CD4-positive, alpha-beta T cell treated with Interferon alpha-2 for 1 hour (primary cell): ENCODE measurements at regions not wholly inside any gene's neighbourhood (a gene's known extent, or its start where the extent isn't known, plus 50 kb on each side); places are given as distances from the start of the nearest gene placed in this dataset.
A peak's percentile ranks its signal among the peaks of the same experiment; 100 is the strongest.
"Not testable (repeated sequence)": the region's sequence is repeated elsewhere in the genome, so short reads cannot be mapped to it uniquely, and the experiment has no call there.

Experiments used
- DNase-seq, 2 donors: peaks; one replicate each; pipeline ENCODE4 v3.0.0-alpha.2; 2020 to 2022

DNA sequence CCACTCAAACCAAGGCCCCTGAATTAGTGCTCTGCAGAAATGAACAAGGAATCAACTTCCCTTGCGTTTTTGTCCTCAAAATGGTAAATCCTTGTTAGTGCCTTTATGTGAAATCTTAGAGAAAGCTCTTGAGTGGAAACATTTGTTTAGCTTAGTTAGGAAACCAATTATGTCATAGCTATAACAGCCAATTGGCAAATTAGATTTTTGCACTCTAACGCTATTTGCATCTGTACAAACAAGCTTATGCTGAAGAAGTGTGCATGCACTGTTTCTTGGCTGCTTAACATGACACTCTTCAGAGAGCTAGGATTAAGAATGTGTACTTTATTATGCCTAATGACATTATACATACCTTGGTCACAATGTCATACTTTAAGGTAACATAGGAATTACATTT, 622.6 kb upstream of the SLC35B3 start:
- no peak for DNase-seq

DNA sequence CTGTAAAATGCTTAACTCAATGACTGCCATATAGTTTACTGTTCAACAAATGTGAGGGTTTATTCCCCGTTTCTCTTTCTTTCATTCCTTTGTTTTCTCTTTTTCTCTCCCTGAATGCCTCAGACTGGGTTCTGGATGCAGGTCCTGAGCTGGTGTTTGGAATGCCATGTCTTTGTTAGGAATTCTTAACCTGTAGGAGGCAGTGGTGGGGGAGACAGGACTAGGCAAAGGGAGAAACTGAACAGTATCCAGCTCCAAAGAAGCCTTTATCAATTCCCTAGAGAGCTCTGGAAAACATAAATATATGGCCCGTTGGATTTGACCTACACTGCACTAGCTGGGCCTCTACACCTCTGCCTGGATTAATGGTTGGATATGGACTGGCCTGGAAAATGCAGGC, 621.2 kb upstream of the SLC35B3 start:
- DNase-seq = no peak

DNA sequence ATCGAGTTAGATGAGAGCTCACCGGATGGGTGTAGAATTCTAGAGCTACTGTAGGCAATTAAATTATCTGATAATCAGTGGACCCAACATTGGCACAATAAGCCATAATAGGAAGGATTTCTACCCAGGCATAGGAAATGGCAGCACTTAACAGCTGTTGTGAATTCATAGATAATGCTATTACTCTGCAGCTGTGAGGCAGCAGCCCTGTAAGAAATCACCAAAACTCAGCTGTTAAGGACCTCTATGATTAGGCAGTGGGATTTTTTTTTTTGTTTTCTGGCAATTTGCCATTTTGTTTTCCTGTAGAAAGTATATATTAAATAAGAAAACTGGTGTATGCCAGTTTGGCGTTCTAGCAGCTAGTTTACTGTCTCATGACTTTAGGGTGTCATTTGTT, 609.1 kb upstream of the SLC35B3 start:
- no peak for DNase-seq

- no peak for DNase-seq
Observed at GRCh38 chr6:9040718-9041117, 605.4 kb upstream of the SLC35B3 start.

DNA sequence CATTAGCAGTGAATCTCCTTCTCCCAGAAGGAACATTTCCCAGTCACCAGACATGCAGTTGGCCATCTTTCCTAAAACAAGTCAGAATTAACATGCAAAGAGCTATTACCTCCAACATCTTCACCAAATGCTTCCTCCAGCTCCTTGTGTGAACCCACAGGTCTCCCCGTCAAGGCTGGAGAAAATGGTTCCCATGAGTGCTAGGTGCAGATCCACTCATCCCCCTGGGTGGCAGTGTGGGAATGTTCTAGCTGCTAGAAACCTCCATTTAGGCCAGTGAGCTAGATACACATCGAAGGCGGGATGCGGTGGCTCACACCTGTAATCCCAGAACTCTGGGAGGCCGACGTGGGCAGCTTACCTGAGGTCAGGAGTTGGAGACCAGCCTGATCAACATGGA, 603.9 kb upstream of the SLC35B3 start:
- DNase-seq = no peak

DNA sequence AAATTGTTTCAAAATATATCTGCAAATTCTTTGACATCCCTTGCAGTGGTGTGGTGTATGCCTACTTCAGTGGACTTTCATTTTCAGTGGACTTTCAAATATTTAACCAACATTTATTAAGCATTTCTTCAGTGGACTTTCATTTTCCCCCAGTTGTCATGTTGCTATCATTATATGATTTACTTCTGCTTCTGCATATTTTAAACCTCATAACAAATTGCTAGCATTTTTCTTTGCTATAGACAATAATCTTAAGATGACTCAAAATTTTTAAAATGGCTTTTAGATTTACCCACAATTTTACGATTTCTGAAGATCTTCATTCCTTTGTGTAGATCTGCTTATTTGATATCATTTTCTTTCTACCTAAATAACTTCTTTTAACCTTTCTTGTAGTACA, 592.7 kb upstream of the SLC35B3 start:
- DNase-seq = no peak

DNA sequence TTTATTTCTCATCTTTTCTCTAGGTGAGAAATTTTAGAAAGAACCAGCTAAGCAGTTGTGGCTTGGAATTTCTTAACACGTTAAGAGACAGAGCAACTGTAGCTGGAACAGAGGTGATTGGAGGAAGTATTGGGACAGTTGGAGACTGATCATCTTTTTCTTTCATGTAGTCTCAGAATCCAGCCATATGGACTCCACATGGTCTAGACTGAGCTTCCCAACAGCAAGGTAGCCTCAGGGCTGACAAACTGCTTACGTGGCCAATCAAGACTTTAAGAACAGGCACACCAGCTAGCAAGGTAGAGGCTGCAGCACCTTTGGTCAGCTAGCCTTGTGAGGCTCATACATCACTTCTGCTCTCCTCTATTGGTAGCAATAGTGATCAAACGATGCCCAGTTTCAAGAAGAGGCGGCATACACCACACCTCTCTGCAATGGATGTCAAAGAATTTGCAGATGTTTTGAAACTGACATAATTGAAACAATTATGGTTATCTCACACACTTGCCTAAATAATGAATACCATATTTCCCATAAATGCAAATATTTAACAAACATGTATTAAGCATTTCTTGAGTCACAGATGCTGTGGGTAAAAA, 590.5 kb upstream of the SLC35B3 start:
- no peak for DNase-seq

GRCh38 chr6:9025228-9025627, 589.9 kb upstream of the SLC35B3 start:
- DNase-seq = no peak

GRCh38 chr6:9024246-9024645, 588.9 kb upstream of the SLC35B3 start:
- not testable (repeated sequence) for DNase-seq

- DNase-seq = no peak
Observed at GRCh38 chr6:9020001-9020400, 584.7 kb upstream of the SLC35B3 start.

- DNase-seq = no peak
Observed at GRCh38 chr6:9009931-9010330, 574.6 kb upstream of the SLC35B3 start.

- no peak for DNase-seq
Observed at GRCh38 chr6:9007027-9007426, 571.7 kb upstream of the SLC35B3 start.

DNA sequence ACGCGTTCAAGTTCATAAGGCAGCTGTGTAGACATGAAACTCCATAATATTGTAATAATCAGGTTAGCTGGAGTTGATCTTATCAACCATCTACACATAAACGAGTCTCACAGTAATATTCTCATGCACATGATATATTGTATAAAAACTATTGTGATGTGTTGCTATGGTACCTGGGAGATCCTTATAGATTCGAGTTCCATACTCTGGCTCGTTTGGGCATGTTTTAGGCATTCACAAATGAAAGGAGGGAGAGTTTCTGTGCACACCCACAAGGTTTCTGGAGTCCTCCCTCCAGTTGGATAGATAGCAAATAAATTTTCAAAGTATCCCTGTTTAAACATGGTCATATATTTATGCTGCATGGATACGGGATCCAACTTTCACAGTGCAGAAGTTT, 567.5 kb upstream of the SLC35B3 start:
- no peak for DNase-seq

GRCh38 chr6:8995156-8995555, 559.8 kb upstream of the SLC35B3 start:
- no peak for DNase-seq

DNA sequence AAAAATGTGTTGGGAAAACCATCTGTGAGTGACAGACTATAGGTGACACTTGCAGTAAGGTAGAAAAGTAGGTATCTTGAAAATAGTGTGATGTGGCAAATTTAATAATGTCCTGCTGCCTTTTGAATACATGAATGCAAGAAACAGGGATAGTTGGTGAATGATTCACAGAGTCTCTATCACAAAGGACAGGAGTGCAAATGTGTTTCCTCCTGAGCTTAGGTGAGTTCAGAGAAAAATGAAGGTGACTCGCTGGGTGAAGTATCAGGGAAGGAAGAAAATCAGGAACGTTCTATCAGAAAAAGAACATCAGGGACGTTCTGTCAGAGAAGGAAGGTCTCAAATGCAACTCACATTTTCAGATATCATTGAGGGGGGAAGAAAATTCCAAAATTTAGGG, 557.8 kb upstream of the SLC35B3 start:
- DNase-seq = no peak

DNA sequence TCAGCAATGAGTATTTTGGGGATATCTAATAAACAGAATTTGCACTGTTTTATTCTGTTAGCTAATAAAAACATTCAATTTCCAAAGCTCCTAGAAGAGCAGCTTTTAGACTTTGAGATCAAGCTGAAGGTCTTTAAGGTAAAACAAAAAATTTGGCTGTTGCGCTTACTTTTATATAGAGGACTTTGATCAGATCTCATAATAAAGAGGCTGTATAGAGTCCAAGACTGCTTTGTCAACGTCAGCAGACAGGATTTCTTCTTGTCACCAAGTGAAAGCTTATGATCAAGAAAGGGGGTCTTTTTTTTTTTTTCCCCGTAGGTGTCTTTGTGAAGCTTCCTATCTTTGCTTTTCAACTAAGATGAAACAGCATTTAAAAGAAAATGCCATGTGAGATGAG, 556.5 kb upstream of the SLC35B3 start:
- no peak for DNase-seq

DNA sequence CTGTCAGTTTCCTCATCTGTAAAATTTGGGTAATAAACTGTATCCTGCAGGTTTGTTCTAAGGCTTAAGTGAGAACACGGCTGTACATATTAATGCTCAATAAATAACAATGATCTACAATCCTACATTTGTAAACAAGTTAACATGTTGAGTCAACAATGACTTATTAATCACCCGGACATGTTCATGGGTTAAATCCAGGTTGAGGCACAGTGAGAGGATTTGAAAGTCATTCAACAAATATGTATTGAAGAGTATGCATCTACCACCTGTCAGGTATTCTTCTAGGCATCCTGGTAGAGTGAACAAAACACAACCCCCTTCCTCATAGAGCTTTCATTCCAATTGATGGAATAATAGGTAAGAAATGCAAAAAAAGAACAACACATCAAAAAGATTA, 554.7 kb upstream of the SLC35B3 start:
- no peak for DNase-seq

DNA sequence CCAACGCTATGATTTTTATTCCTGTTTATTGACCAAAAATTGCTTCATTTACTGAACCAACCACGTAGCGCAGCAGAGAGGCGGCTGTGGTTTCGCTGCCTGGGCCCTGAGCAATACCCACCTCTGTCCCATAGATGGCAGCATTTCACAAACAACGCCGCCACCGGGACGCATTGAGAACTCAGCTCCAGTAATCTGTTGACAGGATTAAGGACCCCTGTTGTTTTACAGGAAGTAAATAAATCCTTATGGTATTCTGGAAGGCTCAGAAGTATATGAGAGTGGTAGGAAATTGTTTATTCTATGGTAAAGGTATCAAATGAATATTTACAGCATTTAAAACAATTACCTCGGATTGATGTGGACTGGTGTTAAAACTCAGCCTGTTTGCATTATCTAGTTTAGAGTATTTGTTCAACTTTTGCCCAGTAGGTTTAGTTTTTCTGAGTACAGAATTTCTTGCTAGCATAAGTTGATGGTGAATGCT, 547.9 kb upstream of the SLC35B3 start:
- DNase-seq = peak; percentile 9 to 48

DNA sequence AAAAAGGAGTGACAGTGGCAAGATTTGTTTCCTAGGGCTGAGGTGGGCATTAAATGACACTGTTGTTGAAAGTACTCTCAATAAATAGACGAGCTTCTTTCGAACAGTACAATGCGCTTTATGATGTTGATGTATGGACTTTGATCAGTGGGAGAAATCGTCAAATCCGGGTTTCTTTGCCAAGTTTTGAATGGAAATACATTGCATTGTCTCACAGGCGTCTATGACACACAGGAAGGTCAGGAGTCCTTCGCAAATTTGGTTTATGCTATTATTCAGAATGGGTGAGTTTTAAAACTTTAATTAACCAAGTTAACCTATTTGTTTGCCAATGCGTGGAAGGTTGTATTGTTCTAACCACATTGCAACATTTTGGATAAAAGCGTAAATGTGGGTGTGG, 547.3 kb upstream of the SLC35B3 start:
- no peak for DNase-seq

DNA sequence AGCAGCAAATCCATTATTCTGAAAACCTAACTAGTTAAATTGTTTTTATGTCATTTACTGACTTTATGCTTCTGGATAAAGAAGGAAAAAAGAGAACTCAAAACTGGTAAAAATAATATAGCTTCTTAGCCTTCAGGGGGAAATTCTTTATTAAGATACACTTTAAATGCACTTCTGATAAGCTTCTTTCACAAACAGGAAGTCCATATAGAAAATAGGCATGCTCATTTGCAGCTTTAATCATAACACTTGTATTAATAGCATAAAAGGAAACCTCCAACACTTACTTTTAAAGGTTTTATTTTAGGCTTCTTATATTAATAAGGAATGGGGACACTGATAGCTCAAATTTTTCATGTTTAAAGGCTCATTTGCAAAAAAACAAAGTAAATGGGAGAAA, 538.0 kb upstream of the SLC35B3 start:
- no peak for DNase-seq

GRCh38 chr6:8969747-8970146, 534.4 kb upstream of the SLC35B3 start:
- DNase-seq = no peak

DNA sequence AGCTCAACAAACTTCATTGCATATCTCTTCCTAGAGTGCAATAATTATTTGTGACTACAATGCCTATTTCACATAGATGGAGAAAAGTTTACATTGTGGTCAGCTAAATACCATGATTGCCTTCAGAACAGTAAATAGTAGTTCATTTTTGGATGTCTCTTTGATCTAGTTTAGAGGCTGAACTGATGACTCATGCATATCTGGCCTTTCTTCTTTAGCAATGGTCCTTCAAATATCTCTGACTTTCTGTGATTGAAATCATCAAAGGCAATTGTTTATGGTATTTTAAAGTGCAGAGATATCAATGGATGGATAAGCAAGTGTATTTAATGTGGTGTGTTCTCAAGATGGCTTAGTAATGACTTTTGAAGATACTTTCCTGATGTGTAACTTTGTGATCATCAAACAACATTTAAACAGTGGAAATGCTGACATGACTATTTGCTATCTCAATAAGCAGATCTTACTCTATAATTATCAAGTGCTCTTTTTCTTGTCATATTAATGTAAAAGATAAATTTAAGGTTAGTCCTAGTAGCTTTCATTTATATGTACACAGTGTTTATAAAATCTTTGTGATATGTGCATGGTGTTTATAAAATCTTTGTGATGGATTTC, 523.7 kb upstream of the SLC35B3 start:
- no peak for DNase-seq

GRCh38 chr6:8953310-8953709, 518.0 kb upstream of the SLC35B3 start:
- no peak for DNase-seq

GRCh38 chr6:8948733-8949132, 513.4 kb upstream of the SLC35B3 start:
- no peak for DNase-seq

DNA sequence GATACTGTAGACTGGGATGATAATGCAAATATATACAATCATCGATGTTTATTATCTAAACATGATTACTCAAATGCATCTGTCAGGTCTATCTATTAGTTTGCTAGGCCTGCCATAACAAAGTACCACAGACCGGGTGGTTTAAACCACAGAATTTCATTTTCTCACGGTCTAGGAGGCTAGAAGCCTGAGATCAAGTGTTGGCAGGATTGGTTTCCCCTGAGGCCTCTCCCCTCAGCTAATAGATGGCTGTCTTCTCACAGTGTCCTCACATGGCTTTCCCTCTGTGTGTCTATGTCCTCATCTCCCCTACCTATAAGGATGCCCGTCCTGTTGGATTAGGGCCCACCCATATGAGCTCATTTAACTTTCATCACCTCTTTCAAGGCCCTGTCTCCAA, 512.6 kb upstream of the SLC35B3 start:
- no peak for DNase-seq
